GM21528 (cell line): ENCODE measurements at regions not wholly inside any gene's neighbourhood (a gene's known extent, or its start where the extent isn't known, plus 50 kb on each side); places are given as distances from the start of the nearest gene placed in this dataset.
"Not testable (repeated sequence)": the region's sequence is repeated elsewhere in the genome, so short reads cannot be mapped to it uniquely, and the experiment has no call there.

ENCODE experiments used
- ATAC-seq: cut with Tn5 transposase; IDR thresholded peaks from one replicate; pipeline ENCODE4 v1.9.1; 2021; ENCODE audit warnings: mild to moderate bottlenecking, moderate library complexity; ENCODE audit not compliant: unreplicated experiment, low FRiP score

DNA sequence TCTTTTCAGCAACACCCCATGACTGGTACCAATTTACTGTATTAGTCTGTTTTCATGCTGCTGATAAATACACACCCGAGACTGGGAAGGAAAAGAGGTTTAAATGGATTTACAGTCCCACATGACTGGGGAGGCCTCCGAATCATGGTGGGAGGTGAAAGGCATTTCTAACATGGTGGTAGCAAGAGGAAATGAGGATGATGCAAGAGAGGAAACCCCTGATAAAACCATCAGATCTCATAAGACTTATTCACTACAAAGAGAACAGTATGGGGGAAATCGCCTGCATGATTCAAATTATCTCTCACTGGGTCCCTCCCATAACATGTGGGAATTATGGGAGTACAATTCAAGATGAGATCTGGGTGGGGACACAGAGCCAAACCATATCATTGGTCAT lies 393.6 kb downstream of the PTPRC start:
- not testable (repeated sequence) for ATAC-seq

DNA sequence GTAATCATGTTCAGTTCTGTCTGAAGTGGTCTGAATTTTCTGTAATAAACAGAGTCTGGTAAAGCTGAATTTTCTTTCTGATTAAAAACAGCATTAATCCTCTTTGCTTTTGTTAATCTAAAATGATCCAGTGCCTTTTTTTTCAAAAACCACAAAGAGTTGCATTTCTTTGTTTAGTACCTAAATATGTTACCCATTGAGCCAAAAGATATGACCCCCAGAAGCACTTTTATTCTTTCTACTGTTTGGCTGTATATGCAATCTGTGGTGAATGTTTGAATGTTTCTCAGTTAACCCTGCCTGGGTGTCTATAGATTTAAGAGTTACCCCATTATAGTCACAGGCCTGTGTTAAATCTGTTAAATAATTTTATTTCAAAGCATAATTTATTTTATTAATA lies 394.8 kb downstream of the PTPRC start:
- ATAC-seq: no peak

DNA sequence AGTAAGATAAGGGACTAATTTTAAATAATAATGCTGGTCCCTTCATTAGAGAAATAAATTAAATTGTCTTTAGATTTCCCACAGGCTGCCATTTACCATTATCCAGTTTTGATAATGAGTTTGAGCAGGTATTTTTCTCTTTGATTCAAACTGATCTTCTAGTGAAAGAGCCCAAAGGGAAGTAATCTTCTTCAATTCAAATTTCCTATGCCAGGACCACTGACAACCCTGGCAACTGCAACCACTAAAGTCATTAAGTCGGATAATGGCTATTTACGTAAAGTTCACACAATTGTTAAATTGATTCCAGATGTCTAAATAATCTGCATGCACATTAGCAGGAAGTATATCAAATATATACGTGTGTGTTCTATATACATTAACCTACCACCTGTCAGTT lies 399.3 kb downstream of the PTPRC start:
- no peak for ATAC-seq

DNA sequence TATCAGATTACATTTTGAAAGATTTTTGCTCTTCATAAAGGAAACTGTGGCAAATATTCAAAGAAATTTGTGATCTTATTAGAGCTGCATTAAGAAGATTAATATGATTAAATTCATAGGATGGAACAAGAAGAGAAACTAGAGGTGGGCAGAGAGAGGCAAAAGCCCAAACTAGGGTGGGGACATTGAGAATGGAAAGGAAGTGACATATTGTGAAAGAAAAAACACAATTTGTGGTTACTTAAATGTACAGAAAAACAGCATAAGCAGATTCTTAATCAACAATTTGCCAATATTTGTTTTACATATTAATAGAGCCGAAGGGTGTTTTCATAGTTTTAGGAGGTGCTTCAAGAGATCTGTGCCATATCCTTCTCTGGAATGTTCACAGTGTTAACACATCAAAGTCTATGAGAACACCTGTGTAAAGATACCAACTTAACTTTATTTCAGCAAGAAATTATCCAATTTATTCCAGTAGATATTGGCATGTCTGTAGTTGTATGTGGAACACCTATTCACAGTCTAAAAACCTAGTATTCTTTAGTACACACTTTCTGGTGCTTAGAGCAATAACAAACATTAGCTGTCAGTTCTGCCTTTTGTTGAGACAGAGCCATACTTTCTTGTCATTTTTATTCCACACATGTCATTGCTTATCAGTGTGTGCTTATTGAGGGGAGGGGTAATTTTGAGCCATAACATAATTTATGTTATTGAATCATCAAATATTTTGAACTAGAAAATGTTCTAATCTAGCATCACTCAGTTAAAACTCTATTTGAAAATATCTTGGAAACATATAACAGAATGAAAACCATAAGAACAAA lies 401.5 kb downstream of the PTPRC start:
- ATAC-seq: no peak

DNA sequence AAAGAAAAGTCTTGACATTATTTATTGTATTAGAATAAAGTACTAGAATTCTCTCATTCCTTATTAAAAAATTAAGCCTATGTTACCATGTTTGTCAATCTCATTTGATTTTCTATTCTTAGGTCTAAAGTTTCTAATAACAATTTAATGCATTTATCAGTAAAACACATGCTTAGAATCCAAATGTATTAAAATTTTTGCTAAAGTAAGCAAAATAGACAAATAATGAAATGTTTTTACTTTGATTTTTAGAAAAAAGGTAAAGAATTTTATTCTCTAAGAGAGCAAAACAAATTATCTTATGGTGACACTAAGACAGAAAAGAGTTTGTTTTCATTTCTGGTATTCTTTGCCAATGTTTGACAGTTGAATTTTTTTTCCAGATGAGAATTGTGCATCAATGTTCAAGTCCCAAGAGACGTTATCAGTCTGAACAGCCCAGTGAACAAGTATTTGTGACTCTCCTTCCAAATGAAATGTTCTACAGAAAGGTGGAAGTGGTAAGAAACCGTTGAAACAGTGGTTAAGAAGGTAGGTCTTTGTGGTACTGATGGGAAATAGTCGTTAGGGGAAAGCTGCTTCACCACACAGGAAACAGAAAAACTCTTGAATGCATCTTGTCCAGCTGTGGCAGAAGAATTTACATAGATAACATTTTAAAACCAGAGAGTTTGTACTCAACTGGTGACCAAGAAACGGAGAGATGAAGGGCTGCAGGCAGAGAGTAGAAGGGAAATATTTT lies 402.5 kb downstream of the PTPRC start:
- ATAC-seq: peak; percentile 99

DNA sequence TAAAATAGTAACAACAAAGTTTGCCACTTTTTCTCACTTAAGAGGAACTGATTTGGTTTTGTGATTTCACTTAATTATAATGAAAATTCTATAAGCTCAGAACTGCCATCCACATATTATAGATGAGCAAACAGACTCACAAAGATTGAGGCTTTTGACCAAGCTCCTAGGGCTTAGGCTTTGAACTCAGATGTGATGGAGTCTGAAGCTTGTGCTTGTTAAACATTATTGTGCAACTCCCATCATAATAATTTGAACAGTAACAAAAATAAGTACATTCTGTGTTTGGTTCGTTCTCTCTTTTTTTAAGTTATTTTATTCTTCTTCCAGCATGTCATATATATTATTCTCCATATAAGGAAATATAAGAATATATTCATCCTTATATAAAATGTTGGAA lies 403.4 kb downstream of the PTPRC start:
- ATAC-seq: no peak

DNA sequence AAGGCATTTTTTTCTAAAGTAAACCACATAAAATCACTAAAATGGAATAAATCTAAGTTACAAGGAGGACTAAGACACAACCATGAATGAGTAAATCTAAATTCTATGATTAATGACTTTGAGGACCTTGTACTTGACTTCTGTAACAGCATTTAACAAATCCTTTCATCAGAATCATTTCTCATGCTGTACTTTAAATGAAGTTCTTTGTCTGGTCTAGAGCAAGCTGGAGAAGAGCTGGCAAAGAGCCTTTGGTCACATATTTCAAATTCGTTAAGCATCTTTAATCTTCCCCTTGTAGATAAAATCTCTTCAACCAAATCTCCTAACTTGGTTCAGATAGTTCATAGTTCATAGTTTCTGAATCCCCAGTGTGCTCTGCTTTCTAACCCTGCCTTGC lies 405.4 kb downstream of the PTPRC start:
- no peak for ATAC-seq

DNA sequence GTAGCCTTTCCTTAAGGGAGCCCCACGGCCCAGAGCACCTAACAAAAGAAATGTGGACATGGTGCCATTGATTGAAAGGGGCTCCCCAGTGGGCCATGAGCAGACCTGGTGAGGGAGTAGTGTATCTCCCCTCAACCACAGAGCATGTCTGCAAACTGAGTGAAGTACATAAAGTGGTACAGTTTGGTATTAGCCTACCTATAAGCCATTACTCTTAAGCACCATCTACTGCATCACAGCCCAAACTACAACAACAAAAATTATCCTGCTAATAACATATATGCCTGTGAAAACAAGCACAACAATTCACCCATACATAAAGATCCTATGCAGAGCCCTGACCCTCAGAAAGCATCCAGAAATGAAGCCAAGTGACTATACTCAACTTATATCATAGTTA lies 407.8 kb downstream of the PTPRC start:
- no peak for ATAC-seq

DNA sequence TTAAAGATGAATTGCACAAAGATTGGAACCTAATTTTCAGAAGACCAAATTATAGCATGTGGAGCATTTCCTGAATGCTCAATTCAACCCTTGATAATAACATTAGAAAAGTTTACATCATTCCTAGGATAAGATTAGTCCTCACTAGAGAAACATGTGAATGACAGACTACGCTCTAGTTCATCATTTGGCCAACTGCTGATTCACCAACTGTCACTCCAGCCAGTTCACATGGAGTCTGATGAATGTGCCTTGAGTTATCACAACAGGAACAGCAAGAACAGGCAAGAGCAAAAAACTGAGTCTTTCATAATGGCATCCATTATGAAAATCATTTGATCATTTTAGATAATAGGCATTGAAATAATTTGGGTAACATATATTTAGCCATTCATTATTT lies 415.9 kb downstream of the PTPRC start:
- ATAC-seq: no peak

DNA sequence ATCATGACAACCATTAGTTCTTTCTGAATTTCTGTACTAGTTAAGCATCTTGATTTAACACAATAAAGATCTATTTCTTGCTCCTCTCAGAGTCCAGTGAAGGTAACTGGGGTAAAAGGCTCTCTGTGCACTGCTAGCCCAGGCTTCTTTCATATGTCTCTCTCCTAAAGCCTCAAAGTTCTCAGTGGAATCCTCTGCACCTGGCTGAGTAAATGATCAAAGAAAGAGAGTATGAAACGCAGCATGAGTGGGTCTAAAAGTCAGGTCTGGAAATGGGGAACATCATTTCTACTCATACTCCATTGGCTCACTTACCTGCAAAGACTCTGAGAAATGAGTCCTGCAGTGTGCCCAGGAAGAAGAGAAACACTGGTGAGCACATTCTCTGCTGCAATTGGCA lies 418.5 kb downstream of the PTPRC start:
- no peak for ATAC-seq

DNA sequence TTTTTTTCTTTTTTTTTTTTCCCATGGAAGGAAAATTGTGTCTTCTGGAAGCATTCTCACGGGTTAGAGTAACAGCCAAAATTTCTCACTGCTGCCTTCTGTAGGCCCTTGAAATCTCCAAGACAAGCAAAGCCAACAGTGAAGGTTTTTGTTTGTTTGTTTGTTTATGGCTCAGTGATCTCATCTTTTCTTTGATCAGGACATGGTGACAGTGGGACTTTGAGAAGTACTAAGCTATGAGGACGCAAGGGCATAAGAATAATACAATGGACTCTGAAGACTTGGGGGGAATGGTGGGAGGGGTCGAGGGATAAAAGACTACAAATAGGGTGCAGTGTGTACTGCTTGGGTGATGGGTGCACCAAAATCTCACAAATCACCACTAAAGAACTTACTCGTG lies 419.4 kb downstream of the PTPRC start:
- no peak for ATAC-seq

DNA sequence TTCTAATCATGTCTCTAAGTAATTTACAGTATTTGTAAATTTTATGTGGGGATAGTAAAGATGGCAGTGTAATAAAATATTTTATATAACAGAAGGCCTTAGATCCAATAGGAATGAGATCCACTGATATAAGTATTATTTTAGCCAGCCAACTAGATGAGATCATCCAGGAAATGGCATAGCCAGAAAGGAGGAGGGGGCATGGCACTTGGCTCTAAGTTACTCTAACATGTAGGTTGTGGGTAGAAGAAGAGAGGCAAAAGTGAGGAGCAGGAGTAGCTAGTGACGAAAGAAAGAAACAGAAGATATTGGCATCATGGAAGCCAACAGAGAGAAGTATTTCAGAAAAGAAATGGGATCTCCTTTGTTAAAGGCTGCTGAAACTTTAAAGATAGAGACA lies 426.1 kb downstream of the PTPRC start:
- ATAC-seq: no peak

DNA sequence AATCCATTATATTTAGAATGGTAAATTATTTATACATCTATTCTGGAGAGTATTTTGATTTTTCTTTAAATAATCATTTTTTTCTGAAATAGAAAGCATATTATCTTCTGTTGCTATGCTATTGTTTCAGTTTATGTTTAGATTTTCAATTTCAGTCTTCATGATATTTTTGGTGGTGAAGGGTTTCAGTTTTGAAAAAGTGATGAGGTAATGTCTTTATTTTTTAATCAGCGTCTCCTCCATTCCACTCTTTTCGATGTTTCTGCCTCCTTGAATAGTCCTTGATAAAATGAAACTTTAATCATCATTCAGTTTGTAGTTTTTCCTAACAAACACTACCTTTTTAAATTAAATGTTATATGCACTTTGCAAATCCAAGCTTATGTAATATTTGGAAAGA lies 428.6 kb downstream of the PTPRC start:
- ATAC-seq: peak; percentile 87

DNA sequence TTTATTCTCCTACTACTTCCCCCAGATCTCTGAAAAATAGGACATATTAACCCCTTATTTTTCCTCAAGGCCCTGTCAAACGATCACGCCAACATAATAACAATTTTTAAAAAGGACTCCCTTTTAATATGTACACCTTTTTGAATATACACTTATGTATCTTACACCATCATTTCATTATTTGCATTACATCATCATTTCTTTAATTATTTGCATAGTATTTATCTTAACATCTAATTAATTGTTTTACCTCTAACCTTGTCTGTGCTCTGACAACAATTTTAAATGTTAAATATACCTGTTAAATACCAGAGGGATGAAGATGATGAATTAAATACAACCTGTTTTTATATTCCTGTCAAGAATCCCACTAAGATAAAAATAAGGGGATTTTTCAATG lies 432.2 kb downstream of the PTPRC start:
- ATAC-seq: no peak

DNA sequence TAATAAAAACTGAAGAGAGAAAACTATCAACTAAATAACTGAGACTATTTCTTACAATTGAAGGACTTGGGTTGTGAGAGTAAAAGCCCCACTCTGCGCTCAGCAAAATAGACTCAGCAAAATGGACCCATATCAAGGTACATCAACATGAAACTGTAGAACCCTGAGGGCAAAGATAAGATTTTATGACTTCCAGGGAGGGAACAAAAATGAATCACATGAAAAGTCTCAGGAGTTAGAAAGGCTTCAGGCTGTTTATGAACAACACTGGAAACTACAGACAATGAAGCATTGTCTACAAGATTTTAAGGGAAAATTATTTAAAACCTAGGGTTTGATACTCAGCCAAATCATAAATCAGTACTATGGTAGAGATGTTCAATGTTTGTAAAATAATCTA lies 434.3 kb downstream of the PTPRC start:
- ATAC-seq: no peak

DNA sequence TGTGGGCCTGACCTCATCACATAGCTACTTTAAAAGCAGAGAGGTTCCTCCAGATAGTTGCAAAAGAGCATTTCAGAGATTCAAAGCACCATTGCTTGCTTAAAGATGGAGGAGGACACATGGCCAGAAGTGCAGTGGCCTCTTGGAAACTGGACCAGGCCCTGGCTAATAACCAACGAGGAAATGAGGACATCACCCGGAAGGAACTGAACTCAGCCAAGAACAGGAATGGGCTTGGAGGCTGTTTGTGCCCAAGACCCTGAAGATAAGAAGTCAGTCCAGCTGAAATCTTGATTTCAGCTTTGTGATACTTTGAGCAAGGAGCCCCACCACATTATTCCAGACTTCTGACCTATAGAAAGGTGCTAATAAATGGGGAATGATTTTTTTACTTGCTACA lies 437.0 kb downstream of the PTPRC start:
- ATAC-seq: no peak

DNA sequence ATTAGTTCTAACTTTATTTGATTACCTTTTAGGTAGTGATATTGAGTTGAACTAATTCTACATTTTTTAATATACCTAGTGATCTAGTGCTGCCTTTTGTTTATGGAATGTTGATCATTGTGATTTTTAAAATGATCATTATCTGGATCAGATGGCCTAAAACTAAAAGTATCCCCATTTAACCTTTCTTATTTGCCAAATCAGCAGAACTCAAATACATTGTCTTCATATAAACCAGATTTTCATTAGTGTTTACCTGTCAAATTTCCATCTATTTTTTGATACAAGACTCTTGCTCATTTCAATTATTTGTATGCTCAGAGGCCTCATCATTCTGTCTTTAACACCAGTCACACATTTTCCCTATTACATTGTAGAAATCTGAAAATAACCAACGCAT lies 441.2 kb downstream of the PTPRC start:
- no peak for ATAC-seq

DNA sequence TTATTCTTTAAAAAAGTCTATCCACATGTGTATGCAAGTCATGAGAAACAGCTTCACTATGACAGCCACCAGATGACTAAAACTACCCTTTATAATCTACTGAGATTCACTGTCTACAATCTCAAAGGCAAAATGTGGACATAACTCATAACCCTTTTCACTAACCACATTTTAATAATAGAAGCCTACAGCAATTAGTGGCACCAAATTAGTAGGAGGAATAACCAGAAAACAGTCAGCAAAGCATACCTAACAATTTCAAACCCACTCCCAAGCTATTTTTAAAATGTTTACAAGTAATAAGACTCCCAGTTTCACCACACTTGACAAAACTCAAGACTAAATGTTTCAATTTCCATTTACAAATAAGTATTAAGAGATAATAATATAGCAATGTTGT lies 442.9 kb downstream of the PTPRC start:
- peak; percentile 74 for ATAC-seq

DNA sequence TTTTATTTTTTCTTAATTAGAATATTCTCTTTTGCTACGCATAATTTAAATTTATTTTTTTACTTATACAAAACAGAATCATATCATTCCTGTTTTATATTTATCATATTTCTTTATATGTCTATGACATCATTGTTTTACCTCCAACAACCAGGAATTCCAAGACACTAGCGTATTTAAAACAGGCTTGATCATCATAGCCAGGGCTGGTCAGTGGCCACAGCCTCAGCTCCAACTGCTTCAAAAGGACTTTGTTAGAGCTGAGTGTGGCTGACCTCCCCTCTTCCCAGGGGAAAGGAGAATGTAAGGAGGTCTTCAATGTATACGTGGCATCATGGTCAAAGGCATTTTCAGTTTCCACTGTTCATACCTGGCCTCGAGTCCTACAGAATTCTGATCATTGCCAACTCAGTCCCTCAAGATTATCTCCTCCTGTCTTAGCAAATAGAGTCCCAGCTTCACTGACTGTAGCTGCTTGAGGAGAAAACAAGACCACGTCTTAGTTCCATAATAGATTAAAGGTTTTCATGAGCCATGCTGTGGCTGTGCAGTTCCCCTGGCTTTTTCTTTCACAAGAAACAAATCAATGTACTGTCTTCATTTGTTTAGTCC lies 444.0 kb downstream of the PTPRC start:
- no peak for ATAC-seq

DNA sequence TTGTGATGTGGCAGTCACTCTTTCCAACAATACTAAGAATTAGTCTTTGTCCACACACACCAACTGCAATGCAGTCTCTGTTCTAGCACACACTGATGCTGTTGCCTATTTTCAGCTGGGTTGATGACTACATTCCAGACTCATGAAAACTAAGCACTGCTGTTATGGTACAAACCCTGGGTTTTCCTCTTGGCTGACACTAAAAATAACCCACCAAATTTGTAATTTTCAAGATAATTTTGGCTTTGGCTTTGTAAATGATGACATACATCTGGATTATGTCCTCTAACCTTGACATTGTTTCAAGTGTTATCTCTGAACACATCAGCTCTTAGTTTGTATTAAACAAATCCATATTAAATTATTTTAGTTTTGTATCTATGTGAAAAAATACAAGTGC lies 444.8 kb downstream of the PTPRC start:
- ATAC-seq: no peak

DNA sequence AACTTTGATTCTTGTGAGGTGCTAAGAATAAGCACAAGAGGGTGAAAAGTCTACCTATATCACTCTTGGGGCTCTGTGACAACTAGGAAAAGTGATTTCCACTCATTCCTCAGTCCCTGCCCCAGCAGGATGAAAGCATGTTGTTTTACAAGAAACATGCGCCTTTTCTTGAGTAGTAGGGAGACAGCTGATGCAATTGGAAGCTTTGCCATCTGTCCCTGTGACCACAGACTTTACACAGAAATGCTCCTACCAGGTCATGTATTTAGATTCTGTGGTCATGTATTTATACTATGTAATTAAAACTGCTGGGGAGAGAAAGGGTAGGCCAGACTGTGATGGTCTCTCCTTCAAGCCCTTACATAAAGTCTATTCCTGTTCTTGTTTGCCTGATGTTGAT lies 445.5 kb downstream of the PTPRC start:
- ATAC-seq: no peak

DNA sequence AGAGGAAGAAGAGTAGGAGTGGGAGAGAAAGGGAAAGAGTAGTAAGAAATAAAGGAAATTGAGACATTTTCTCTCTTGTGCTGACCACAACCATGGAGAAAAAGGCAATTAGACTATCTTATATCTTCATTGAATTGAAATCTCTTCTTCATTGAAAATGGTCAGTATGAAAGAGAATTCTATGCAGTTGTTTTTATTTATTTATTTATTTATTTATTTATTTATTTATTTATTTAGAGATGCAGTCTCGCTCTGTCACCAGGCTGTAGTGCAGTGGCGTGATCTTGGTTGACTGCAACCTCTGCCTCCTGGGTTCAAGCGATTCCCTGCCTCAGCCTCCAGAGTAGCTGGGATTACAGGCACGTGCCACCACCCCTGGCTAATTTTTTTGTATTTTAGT lies 447.1 kb downstream of the PTPRC start:
- ATAC-seq: no peak
